ENCODE measurements at regions not wholly inside any gene's neighbourhood (a gene's known extent, or its start where the extent isn't known, plus 50 kb on each side); places are given as distances from the start of the nearest gene placed in this dataset.

- Histone ChIP-seq H3K27ac (peak overlapping the region in 4 of 21 experiments; percentile 10 to 62 (median 34)), H3K4me3 (no peak overlapping the region)
Measured at GRCh38 chr16:55145771-55146603, 178.0 kb upstream of the IRX6 start.

- no peak overlapping the region for H3K4me3 ChIP-seq
- H3K27ac ChIP-seq, result peak overlapping the region in 4 of 21 experiments; percentile 10 to 62 (median 25)
Measured at GRCh38 chr16:55146966-55147365, 177.0 kb upstream of the IRX6 start.

- peak overlapping the region in 3 of 21 experiments; percentile 14 to 26 (median 19) for H3K27ac ChIP-seq
Measured at GRCh38 chr16:55147396-55147795, 176.6 kb upstream of the IRX6 start.

GRCh38 chr16:55149622-55150021 is 174.4 kb upstream of the IRX6 start:
- Histone ChIP-seq H3K4me3 (no peak overlapping the region), H3K27ac (no peak overlapping the region)

More at GRCh38 chr16:55147396-55147795, 176.6 kb upstream of the IRX6 start:
- no peak overlapping the region for H3K4me3 ChIP-seq

GRCh38 chr16:55151561-55152305 is 172.3 kb upstream of the IRX6 start:
- no peak overlapping the region for H3K4me3 ChIP-seq
- H3K27ac ChIP-seq, result peak overlapping the region in 3 of 21 experiments; percentile 5 to 69 (median 39)

GRCh38 chr16:55152875-55153390 is 171.1 kb upstream of the IRX6 start:
- H3K4me3 ChIP-seq, result no peak overlapping the region
- H3K27ac ChIP-seq, result peak overlapping the region in 3 of 21 experiments; percentile 1 to 36 (median 7)

GRCh38 chr16:55154262-55154661 is 169.7 kb upstream of the IRX6 start:
- no peak overlapping the region for H3K27ac ChIP-seq
- H3K4me3 ChIP-seq, result no peak overlapping the region

GRCh38 chr16:55154956-55155355 is 169.0 kb upstream of the IRX6 start:
- Histone ChIP-seq H3K27ac (no peak overlapping the region), H3K4me3 (no peak overlapping the region)

GRCh38 chr16:55155815-55156214 is 168.2 kb upstream of the IRX6 start:
- H3K27ac ChIP-seq, result no peak overlapping the region
- no peak overlapping the region for H3K4me3 ChIP-seq

GRCh38 chr16:55169780-55170179 is 154.2 kb upstream of the IRX6 start:
- Histone ChIP-seq H3K4me3 (no peak overlapping the region), H3K27ac (no peak overlapping the region)

GRCh38 chr16:55171241-55171640 is 152.8 kb upstream of the IRX6 start:
- Histone ChIP-seq H3K27ac (no peak overlapping the region), H3K4me3 (no peak overlapping the region)

GRCh38 chr16:55175389-55175788 is 148.6 kb upstream of the IRX6 start:
- Histone ChIP-seq H3K27ac (no peak overlapping the region), H3K4me3 (no peak overlapping the region)

GRCh38 chr16:55176901-55177300 is 147.1 kb upstream of the IRX6 start:
- H3K27ac ChIP-seq, result no peak overlapping the region
- no peak overlapping the region for H3K4me3 ChIP-seq

- Histone ChIP-seq H3K4me3 (no peak overlapping the region), H3K27ac (no peak overlapping the region)
Measured at GRCh38 chr16:55179411-55179810, 144.6 kb upstream of the IRX6 start.

GRCh38 chr16:55179852-55180585 is 144.0 kb upstream of the IRX6 start:
- H3K4me3 ChIP-seq, result no peak overlapping the region
- H3K27ac ChIP-seq, result no peak overlapping the region

GRCh38 chr16:55184052-55184451 is 140.0 kb upstream of the IRX6 start:
- H3K4me3 ChIP-seq, result no peak overlapping the region

GRCh38 chr16:55184619-55185018 is 139.4 kb upstream of the IRX6 start:
- no peak overlapping the region for H3K4me3 ChIP-seq
- H3K27ac ChIP-seq, result no peak overlapping the region

More at GRCh38 chr16:55184052-55184451, 140.0 kb upstream of the IRX6 start:
- H3K27ac ChIP-seq, result no peak overlapping the region

GRCh38 chr16:55189224-55189623 is 134.8 kb upstream of the IRX6 start:
- no peak overlapping the region for H3K27ac ChIP-seq
- no peak overlapping the region for H3K4me3 ChIP-seq

- no peak overlapping the region for H3K4me3 ChIP-seq
- no peak overlapping the region for H3K27ac ChIP-seq
Measured at GRCh38 chr16:55189682-55190636, 134.0 kb upstream of the IRX6 start.
